ENCODE measurements at regions not wholly inside any gene's neighbourhood (a gene's known extent, or its start where the extent isn't known, plus 50 kb on each side); places are given as distances from the start of the nearest gene placed in this dataset.

DNA sequence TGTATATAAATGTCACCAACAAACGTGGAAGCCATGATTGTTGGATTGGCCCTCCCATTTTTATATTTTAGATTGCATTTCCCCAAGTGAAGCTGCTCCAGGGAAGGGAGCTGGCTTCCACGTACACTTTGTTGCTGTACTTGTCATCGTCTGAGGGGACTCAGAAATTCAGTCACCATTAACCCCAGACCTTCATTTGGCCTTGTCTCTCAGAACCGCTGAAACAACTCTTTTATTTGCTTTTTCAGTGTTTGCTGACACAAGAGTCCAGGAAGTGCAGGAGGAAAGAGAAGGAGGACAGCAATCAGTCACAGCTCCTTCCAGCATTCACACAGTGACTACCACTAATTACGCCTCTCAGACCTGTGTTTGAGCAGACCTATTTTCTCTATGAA, 276.5 kb downstream of the TBL1XR1 start:
- no peak for DNase-seq
- Histone ChIP-seq H3K4me1 (ENCODE audit: control insufficient read depth, insufficient read depth, low read length, poor library complexity, severe bottlenecking) (no peaks in the 10 kb centered on the region), H3K27ac (ENCODE audit: insufficient read depth, low read length, poor library complexity, severe bottlenecking) (no peak overlapping the region)

DNA sequence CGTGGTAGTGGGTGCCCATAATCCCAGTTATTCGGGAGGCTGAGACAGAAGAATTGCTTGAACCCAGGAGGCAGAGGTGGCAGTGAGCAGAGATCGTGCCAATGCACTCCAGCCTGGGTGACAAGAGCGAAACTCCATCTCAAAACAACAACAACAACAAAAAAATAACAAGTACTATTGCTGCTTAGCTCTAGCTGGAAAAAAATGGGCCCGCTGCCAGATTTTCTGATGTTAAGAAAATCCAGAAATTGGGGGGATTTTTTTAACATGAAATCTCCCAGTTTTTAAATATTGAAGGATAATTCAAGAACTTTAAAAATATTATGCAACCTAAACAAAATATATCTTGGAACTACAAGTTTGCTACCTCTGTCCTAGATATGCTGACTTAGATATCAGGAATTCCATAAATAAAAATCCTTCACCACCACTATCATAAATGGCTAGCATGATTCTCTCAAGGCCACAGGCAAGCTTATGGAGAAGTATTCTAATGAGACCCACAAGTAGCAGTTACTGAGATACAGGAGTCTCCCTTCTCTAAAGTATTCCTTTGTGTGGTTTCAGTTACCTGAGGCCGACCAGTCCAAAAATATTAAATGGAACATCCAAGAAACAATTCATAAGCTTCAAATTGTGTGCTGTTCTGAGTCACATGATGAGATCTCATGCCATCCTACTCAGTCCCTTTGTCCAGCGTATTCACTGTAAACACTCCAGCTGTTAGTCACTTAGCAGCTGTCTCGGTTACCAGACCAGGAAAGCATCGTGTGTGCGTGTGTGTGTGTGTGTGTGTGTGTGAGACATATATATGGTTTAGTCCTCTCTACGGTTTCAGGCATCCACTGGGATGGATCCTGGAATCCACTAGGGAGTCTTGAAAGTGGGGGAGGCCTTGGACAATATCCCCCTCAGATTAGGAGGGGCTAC, 277.2 kb downstream of the TBL1XR1 start:
- Histone ChIP-seq H3K4me1 (ENCODE audit: control insufficient read depth, insufficient read depth, low read length, poor library complexity, severe bottlenecking) (no peaks in the 10 kb centered on the region), H3K36me3 (ENCODE audit: control insufficient read depth, insufficient read depth, low read length) (no peaks in the 10 kb centered on the region), H3K9me3 (ENCODE audit: control insufficient read depth, low read length) (no peaks in the 10 kb centered on the region), H3K27ac (ENCODE audit: insufficient read depth, low read length, poor library complexity, severe bottlenecking) (no peak overlapping the region), H3K4me3 (ENCODE audit: insufficient read depth, low read depth, low read length, poor library complexity, severe bottlenecking) (no peak overlapping the region), H3K27me3 (replicated peaks; ENCODE audit: control insufficient read depth, insufficient read depth, low read length, poor library complexity, severe bottlenecking) (no peaks in the 10 kb centered on the region)
- DNase-seq, result no peak

More for the DNA sequence above, 276.5 kb downstream of the TBL1XR1 start:
- H3K9me3 ChIP-seq (ENCODE audit: control insufficient read depth, low read length), result no peaks in the 10 kb centered on the region
- no peaks in the 10 kb centered on the region for H3K36me3 ChIP-seq (ENCODE audit: control insufficient read depth, insufficient read depth, low read length)
- H3K4me3 ChIP-seq (ENCODE audit: insufficient read depth, low read depth, low read length, poor library complexity, severe bottlenecking), result no peak overlapping the region
- no peaks in the 10 kb centered on the region for H3K27me3 ChIP-seq (replicated peaks; ENCODE audit: control insufficient read depth, insufficient read depth, low read length, poor library complexity, severe bottlenecking)

DNA sequence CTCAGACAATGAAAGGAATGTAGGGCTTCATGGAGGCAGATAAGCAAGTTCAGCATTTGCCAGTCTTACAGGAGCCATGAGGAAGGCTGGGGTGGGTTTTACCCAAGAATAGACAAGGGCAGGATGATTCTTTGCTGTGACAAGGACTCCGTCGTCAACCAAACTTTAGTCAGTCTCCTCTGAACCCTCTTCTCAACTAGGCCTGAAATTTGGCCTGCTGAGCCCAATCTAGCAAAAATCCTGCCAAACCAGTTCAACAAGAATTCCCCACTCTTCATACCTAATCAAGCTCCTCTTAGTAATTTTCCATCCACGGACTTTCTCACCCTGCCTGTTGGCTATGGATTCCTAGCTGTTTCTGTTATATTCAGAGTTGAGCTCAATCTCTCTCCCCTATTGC, 280.5 kb downstream of the TBL1XR1 start:
- no peaks in the 10 kb centered on the region for H3K9me3 ChIP-seq (ENCODE audit: control insufficient read depth, low read length)
- no peak for DNase-seq
- no peaks in the 10 kb centered on the region for H3K27me3 ChIP-seq (replicated peaks; ENCODE audit: control insufficient read depth, insufficient read depth, low read length, poor library complexity, severe bottlenecking)
- no peak overlapping the region for H3K4me3 ChIP-seq (ENCODE audit: insufficient read depth, low read depth, low read length, poor library complexity, severe bottlenecking)
- no peaks in the 10 kb centered on the region for H3K36me3 ChIP-seq (ENCODE audit: control insufficient read depth, insufficient read depth, low read length)
- no peak overlapping the region for H3K27ac ChIP-seq (ENCODE audit: insufficient read depth, low read length, poor library complexity, severe bottlenecking)
- H3K4me1 ChIP-seq (ENCODE audit: control insufficient read depth, insufficient read depth, low read length, poor library complexity, severe bottlenecking), result no peaks in the 10 kb centered on the region

- H3K4me1 ChIP-seq (ENCODE audit: control insufficient read depth, insufficient read depth, low read length, poor library complexity, severe bottlenecking), result no peaks in the 10 kb centered on the region
- no peaks in the 10 kb centered on the region for H3K36me3 ChIP-seq (ENCODE audit: control insufficient read depth, insufficient read depth, low read length)
- H3K9me3 ChIP-seq (ENCODE audit: control insufficient read depth, low read length), result no peaks in the 10 kb centered on the region
- no peak overlapping the region for H3K27ac ChIP-seq (ENCODE audit: insufficient read depth, low read length, poor library complexity, severe bottlenecking)
- no peak overlapping the region for H3K4me3 ChIP-seq (ENCODE audit: insufficient read depth, low read depth, low read length, poor library complexity, severe bottlenecking)
- no peaks in the 10 kb centered on the region for H3K27me3 ChIP-seq (replicated peaks; ENCODE audit: control insufficient read depth, insufficient read depth, low read length, poor library complexity, severe bottlenecking)
- DNase-seq, result no peak
Observed at GRCh38 chr3:176914764-176915163, 282.5 kb downstream of the TBL1XR1 start.

- no peaks in the 10 kb centered on the region for H3K27me3 ChIP-seq (replicated peaks; ENCODE audit: control insufficient read depth, insufficient read depth, low read length, poor library complexity, severe bottlenecking)
Observed at GRCh38 chr3:176911579-176911978, 285.7 kb downstream of the TBL1XR1 start.

DNA sequence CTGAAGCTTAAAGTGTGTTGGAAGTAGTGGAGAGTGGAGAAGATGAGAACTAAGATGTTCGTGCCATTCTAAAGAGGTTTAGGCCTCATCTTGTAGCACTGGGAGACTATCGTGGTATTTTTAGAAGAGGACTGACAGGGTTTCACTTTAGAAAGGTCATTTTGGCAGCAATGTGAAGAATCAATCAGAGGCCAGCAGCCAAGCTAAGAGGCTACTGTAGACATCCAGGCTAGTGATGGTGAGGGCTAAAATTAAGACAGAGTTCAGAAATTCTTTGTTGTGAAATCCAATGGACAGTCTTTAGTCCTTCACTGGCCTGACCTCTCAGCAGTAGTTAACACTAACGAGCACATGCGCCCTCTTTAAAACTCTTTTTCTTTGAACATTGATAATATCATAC, 288.2 kb downstream of the TBL1XR1 start:
- no peaks in the 10 kb centered on the region for H3K27me3 ChIP-seq (replicated peaks; ENCODE audit: control insufficient read depth, insufficient read depth, low read length, poor library complexity, severe bottlenecking)
- H3K9me3 ChIP-seq (ENCODE audit: control insufficient read depth, low read length), result no peaks in the 10 kb centered on the region
- H3K36me3 ChIP-seq (ENCODE audit: control insufficient read depth, insufficient read depth, low read length), result no peaks in the 10 kb centered on the region
- no peak overlapping the region for H3K4me3 ChIP-seq (ENCODE audit: insufficient read depth, low read depth, low read length, poor library complexity, severe bottlenecking)
- no peaks in the 10 kb centered on the region for H3K4me1 ChIP-seq (ENCODE audit: control insufficient read depth, insufficient read depth, low read length, poor library complexity, severe bottlenecking)
- no peak overlapping the region for H3K27ac ChIP-seq (ENCODE audit: insufficient read depth, low read length, poor library complexity, severe bottlenecking)
- no peak for DNase-seq

More at GRCh38 chr3:176911579-176911978, 285.7 kb downstream of the TBL1XR1 start:
- no peaks in the 10 kb centered on the region for H3K4me1 ChIP-seq (ENCODE audit: control insufficient read depth, insufficient read depth, low read length, poor library complexity, severe bottlenecking)
- no peaks in the 10 kb centered on the region for H3K36me3 ChIP-seq (ENCODE audit: control insufficient read depth, insufficient read depth, low read length)
- no peak for DNase-seq
- no peaks in the 10 kb centered on the region for H3K9me3 ChIP-seq (ENCODE audit: control insufficient read depth, low read length)
- no peak overlapping the region for H3K4me3 ChIP-seq (ENCODE audit: insufficient read depth, low read depth, low read length, poor library complexity, severe bottlenecking)
- H3K27ac ChIP-seq (ENCODE audit: insufficient read depth, low read length, poor library complexity, severe bottlenecking), result no peak overlapping the region

DNA sequence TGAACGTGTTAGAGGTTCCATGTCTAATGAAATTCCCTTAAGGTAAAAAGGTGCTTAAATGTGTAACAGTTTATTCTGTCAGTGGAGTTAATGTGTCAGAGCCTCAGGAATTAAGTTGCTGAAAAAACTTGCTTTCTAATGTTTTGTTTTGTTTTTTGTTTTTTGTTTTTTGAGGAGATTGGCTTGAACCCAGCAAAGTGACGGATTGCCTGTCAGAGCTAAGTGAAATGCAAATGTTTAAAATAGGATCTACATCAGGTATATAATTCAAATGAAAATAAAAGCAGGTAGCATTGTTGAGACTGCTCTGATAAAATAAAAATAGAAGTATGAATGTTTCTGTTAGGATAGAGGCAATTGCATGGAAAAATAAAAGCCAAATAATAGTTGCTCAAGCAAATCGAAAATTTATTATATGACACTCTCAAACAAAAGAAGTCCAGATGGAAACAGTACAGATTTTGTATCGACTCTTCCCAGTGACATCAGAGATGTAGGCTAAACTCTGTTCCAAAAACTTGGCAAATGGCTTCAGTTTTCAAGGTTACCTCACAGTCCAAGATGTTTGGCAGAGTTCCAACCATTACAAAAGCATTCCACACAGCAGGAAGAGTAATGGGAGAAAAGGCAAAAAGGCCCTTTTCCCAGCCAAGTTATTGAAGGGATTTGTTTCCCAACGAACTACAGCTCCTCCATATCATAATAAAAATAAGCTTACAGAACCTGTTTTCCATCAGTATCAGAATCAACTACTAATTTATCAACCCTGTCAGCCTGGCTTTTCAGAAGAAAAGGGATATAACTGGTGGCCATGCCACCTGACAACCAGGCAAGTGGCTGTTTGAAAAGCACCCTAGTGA, 291.0 kb downstream of the TBL1XR1 start:
- H3K4me3 ChIP-seq (ENCODE audit: insufficient read depth, low read depth, low read length, poor library complexity, severe bottlenecking), result no peak overlapping the region
- H3K4me1 ChIP-seq (ENCODE audit: control insufficient read depth, insufficient read depth, low read length, poor library complexity, severe bottlenecking), result no peaks in the 10 kb centered on the region
- H3K36me3 ChIP-seq (ENCODE audit: control insufficient read depth, insufficient read depth, low read length), result no peaks in the 10 kb centered on the region
- H3K27me3 ChIP-seq (replicated peaks; ENCODE audit: control insufficient read depth, insufficient read depth, low read length, poor library complexity, severe bottlenecking), result no peaks in the 10 kb centered on the region
- H3K9me3 ChIP-seq (ENCODE audit: control insufficient read depth, low read length), result no peaks in the 10 kb centered on the region
- DNase-seq, result no peak
- no peak overlapping the region for H3K27ac ChIP-seq (ENCODE audit: insufficient read depth, low read length, poor library complexity, severe bottlenecking)

GRCh38 chr3:176905331-176905730, 292.0 kb downstream of the TBL1XR1 start:
- no peak overlapping the region for H3K4me3 ChIP-seq (ENCODE audit: insufficient read depth, low read depth, low read length, poor library complexity, severe bottlenecking)
- H3K27ac ChIP-seq (ENCODE audit: insufficient read depth, low read length, poor library complexity, severe bottlenecking), result no peak overlapping the region
- H3K4me1 ChIP-seq (ENCODE audit: control insufficient read depth, insufficient read depth, low read length, poor library complexity, severe bottlenecking), result no peaks in the 10 kb centered on the region
- no peaks in the 10 kb centered on the region for H3K36me3 ChIP-seq (ENCODE audit: control insufficient read depth, insufficient read depth, low read length)
- DNase-seq, result no peak
- H3K27me3 ChIP-seq (replicated peaks; ENCODE audit: control insufficient read depth, insufficient read depth, low read length, poor library complexity, severe bottlenecking), result no peaks in the 10 kb centered on the region
- no peaks in the 10 kb centered on the region for H3K9me3 ChIP-seq (ENCODE audit: control insufficient read depth, low read length)

DNA sequence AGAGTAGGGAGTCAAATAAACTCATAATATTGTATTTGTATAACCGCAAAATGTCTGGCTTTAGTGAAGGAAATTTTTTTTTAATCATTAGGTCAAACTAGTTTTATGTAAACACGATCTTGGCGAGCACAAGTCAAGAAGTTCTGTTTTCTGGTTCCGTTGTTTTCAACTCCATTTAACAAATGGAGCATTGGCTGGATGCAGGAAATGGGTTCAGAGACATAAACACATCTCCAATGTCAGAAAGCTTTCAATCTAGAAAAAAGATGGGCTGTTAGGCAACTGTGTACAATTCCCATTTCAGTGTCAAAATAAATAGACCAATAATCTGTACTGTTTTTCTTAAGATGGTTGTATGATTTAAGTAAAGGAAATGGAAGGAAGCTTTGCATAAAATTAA, 292.8 kb downstream of the TBL1XR1 start:
- Histone ChIP-seq H3K4me3 (ENCODE audit: insufficient read depth, low read depth, low read length, poor library complexity, severe bottlenecking) (no peak overlapping the region), H3K4me1 (ENCODE audit: control insufficient read depth, insufficient read depth, low read length, poor library complexity, severe bottlenecking) (no peaks in the 10 kb centered on the region), H3K27ac (ENCODE audit: insufficient read depth, low read length, poor library complexity, severe bottlenecking) (no peak overlapping the region), H3K27me3 (replicated peaks; ENCODE audit: control insufficient read depth, insufficient read depth, low read length, poor library complexity, severe bottlenecking) (no peaks in the 10 kb centered on the region), H3K36me3 (ENCODE audit: control insufficient read depth, insufficient read depth, low read length) (no peaks in the 10 kb centered on the region), H3K9me3 (ENCODE audit: control insufficient read depth, low read length) (no peaks in the 10 kb centered on the region)
- DNase-seq, result no peak

- H3K36me3 ChIP-seq (ENCODE audit: control insufficient read depth, insufficient read depth, low read length), result no peaks in the 10 kb centered on the region
- no peak overlapping the region for H3K27ac ChIP-seq (ENCODE audit: insufficient read depth, low read length, poor library complexity, severe bottlenecking)
- H3K4me3 ChIP-seq (ENCODE audit: insufficient read depth, low read depth, low read length, poor library complexity, severe bottlenecking), result no peak overlapping the region
- H3K27me3 ChIP-seq (replicated peaks; ENCODE audit: control insufficient read depth, insufficient read depth, low read length, poor library complexity, severe bottlenecking), result no peaks in the 10 kb centered on the region
- no peaks in the 10 kb centered on the region for H3K4me1 ChIP-seq (ENCODE audit: control insufficient read depth, insufficient read depth, low read length, poor library complexity, severe bottlenecking)
- H3K9me3 ChIP-seq (ENCODE audit: control insufficient read depth, low read length), result no peaks in the 10 kb centered on the region
- no peak for DNase-seq
Observed at GRCh38 chr3:176896640-176897039, 300.6 kb downstream of the TBL1XR1 start.
